Endodermal cell (in vitro differentiated cells): ENCODE measurements at regions not wholly inside any gene's neighbourhood (a gene's known extent, or its start where the extent isn't known, plus 50 kb on each side); places are given as distances from the start of the nearest gene placed in this dataset.
"Not testable (repeated sequence)": the region's sequence is repeated elsewhere in the genome, so short reads cannot be mapped to it uniquely, and the experiment has no call there.

Experiments used
- DNase-seq: peaks from one replicate; pipeline ENCODE4 v3.0.0-alpha.2; 2017
- H3K27ac ChIP-seq: 2 replicates; pipeline ENCODE4 v1.5.1; 2013; ENCODE audit warnings: mild to moderate bottlenecking, low read depth, low read length, moderate library complexity
- H3K27me3 ChIP-seq: 2 replicates; pipeline ENCODE4 v1.6.1; 2013; ENCODE audit warnings: mild to moderate bottlenecking, low read length, moderate library complexity; ENCODE audit not compliant: insufficient read depth, control insufficient read depth, poor library complexity, severe bottlenecking
- H3K36me3 ChIP-seq: 2 replicates; pipeline ENCODE4 v1.7.0; 2013; ENCODE audit warnings: mild to moderate bottlenecking, low read length, moderate library complexity; ENCODE audit not compliant: control insufficient read depth, insufficient read depth
- H3K4me1 ChIP-seq: one replicate; pipeline ENCODE4 v1.7.0; 2013; ENCODE audit warnings: low read length; ENCODE audit not compliant: control insufficient read depth, insufficient read depth
- H3K4me3 ChIP-seq: 2 replicates; pipeline ENCODE4 v1.5.1; 2013; ENCODE audit warnings: mild to moderate bottlenecking, low read length, moderate library complexity
- H3K9ac ChIP-seq: 2 replicates; pipeline ENCODE4 v1.6.1; 2013; ENCODE audit warnings: mild to moderate bottlenecking, low read length, moderate library complexity; ENCODE audit not compliant: poor library complexity, severe bottlenecking; ENCODE audit errors: extremely low read depth
- H3K9me3 ChIP-seq: 2 replicates; pipeline ENCODE4 v1.6.1; 2013; ENCODE audit warnings: mild to moderate bottlenecking, low read length, moderate library complexity; ENCODE audit not compliant: control insufficient read depth
- H3K27ac Mint-ChIP-seq: 2 replicates; pipeline ENCODE4 v1.8.0; 2020; ENCODE audit warnings: mixed read lengths
- H3K27me3 Mint-ChIP-seq: 2 replicates; pipeline ENCODE4 v1.8.0; 2021; ENCODE audit warnings: mild to moderate bottlenecking, mixed read lengths; ENCODE audit not compliant: insufficient read depth
- H3K36me3 Mint-ChIP-seq: 2 replicates; pipeline ENCODE4 v1.8.0; 2020; ENCODE audit warnings: low read depth, mixed read lengths
- H3K4me1 Mint-ChIP-seq: 2 replicates; pipeline ENCODE4 v1.8.0; 2020; ENCODE audit warnings: mixed read lengths
- H3K4me3 Mint-ChIP-seq: 2 replicates; pipeline ENCODE4 v1.8.0; 2020; ENCODE audit warnings: mild to moderate bottlenecking, moderate library complexity, mixed read lengths
- H3K9me3 Mint-ChIP-seq: 2 replicates; pipeline ENCODE4 v1.8.0; 2020; ENCODE audit warnings: mild to moderate bottlenecking, mixed read lengths
- WGBS, 2 experiments: methylation state at CpG; one replicate each; pipeline versions ENCODE4 v1.1.5 to v1.1.7; 2013; ENCODE audit warnings: missing lambda C conversion rate in 2 of 2, mixed read lengths in 1 of 2; ENCODE audit not compliant: insufficient coverage in 1 of 2, insufficient read length in 1 of 2; 5-methylcytosine and 5-hydroxymethylcytosine counted together
- TF ChIP-seq, protein P1 (sequence below): fragments of 200-600 bp; sonication (generic); conservative IDR thresholded peaks from 2 replicates; pipeline ENCODE4 v1.5.0; 2021; ENCODE audit warnings: antibody characterized with exemption, mild to moderate bottlenecking

DNA sequence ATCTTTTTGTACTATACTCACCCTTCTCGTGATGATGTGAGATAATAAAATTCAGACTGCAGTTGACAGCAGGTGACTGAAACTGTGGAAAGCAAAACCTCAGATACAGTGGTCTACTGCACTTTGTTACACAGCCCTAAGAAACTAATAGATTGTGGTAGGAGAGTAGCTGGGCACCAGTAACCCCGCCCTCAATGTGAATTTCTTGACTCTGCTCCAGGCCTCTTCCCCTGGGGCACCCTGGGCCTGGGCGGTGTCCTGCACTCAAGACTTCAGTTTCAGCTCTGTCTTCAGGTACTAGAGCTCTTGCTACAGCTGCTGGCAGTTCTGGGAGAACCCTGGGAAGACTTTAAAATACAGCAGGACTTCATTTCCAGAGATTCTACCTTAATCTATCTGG lies 197.6 kb upstream of the AVPR1A start:
- Histone ChIP-seq H3K9me3 (no peaks in the 10 kb centered on the region), H3K27me3 (no peaks in the 10 kb centered on the region), H3K4me1 (peaks cover 5% of the 10 kb centered on the region), H3K27ac (no peak overlapping the region), H3K9ac (no peak overlapping the region), H3K36me3 (no peaks in the 10 kb centered on the region), H3K4me3 (no peak overlapping the region)
- 97 to 100% methylated on average over 1 to 3 of the region's 3 CpGs for WGBS, 2 experiments
- H3K36me3 Mint-ChIP-seq, result no peaks in the 10 kb centered on the region
- TF ChIP-seq, protein P1, sequence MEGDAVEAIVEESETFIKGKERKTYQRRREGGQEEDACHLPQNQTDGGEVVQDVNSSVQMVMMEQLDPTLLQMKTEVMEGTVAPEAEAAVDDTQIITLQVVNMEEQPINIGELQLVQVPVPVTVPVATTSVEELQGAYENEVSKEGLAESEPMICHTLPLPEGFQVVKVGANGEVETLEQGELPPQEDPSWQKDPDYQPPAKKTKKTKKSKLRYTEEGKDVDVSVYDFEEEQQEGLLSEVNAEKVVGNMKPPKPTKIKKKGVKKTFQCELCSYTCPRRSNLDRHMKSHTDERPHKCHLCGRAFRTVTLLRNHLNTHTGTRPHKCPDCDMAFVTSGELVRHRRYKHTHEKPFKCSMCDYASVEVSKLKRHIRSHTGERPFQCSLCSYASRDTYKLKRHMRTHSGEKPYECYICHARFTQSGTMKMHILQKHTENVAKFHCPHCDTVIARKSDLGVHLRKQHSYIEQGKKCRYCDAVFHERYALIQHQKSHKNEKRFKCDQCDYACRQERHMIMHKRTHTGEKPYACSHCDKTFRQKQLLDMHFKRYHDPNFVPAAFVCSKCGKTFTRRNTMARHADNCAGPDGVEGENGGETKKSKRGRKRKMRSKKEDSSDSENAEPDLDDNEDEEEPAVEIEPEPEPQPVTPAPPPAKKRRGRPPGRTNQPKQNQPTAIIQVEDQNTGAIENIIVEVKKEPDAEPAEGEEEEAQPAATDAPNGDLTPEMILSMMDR, result no peak
- H3K4me3 Mint-ChIP-seq, result no peak overlapping the region
- H3K9me3 Mint-ChIP-seq, result no peaks in the 10 kb centered on the region
- no peak overlapping the region for H3K27ac Mint-ChIP-seq
- no peak for DNase-seq
- peaks cover 9% of the 10 kb centered on the region for H3K4me1 Mint-ChIP-seq
- H3K27me3 Mint-ChIP-seq, result no peaks in the 10 kb centered on the region

DNA sequence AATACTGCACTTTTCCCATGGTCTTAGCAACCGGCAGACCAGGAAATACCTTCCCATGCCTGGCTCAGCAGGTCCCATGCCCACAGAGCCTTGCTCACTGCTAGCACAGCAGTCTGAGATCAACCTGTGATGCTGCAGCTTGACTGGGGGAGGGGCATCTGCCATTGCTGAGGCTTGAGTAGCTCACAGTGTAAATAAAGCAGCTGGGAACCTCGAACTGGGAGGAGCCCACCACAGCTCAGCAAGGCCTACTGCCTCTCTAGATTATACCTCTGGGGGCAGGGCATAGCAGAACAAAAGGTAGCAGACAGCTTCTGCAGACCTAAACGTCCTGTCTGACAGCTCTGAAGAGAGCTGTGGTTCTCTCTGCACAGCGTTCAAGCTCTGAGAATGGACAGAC lies 186.2 kb upstream of the AVPR1A start:
- H3K27ac Mint-ChIP-seq, result peak overlapping the region; percentile 77
- H3K4me3 Mint-ChIP-seq, result peak overlapping the region; percentile 17
- not testable (repeated sequence) for H3K9me3 ChIP-seq, H3K9ac ChIP-seq, H3K4me1 Mint-ChIP-seq, H3K36me3 ChIP-seq, H3K4me1 ChIP-seq, H3K27me3 Mint-ChIP-seq, H3K36me3 Mint-ChIP-seq, H3K27me3 ChIP-seq, H3K27ac ChIP-seq
- H3K9me3 Mint-ChIP-seq, result peaks cover 12% of the 10 kb centered on the region
- peak; percentile 95 for DNase-seq
- peak overlapping the region; percentile 58 for H3K4me3 ChIP-seq
- TF ChIP-seq, protein P1, result peak; percentile 40
- 35 to 45% methylated on average over 2 to 4 of the region's 4 CpGs for WGBS, 2 experiments

DNA sequence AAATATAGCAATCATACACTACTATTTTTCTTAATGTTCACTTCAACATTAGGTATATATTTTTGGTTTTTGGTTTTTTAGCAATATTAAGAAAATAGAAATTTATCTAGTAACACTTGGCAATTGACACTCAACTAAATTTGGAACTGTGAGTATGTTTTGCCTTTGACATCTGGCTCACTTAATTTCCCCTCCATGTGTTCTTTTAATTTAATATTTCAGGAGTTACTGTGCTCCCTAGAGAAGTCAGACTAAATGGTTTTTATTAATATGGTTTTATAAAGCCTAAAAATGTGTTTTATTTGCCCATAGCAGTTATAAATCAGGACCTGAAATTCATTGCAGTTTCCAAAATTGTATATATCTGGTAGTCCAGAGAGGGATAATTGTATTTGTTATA lies 175.3 kb upstream of the AVPR1A start:
- H3K27me3 Mint-ChIP-seq, result no peaks in the 10 kb centered on the region
- TF ChIP-seq, protein P1, result no peak
- no peak overlapping the region for H3K4me3 Mint-ChIP-seq
- H3K27me3 ChIP-seq, result no peaks in the 10 kb centered on the region
- no peak overlapping the region for H3K27ac ChIP-seq
- H3K9ac ChIP-seq, result no peak overlapping the region
- no peaks in the 10 kb centered on the region for H3K4me1 ChIP-seq
- peaks cover 3% of the 10 kb centered on the region for H3K4me1 Mint-ChIP-seq
- no peak overlapping the region for H3K27ac Mint-ChIP-seq
- DNase-seq, result no peak
- no peak overlapping the region for H3K4me3 ChIP-seq
- H3K9me3 ChIP-seq, result peaks cover 6% of the 10 kb centered on the region
- H3K9me3 Mint-ChIP-seq, result no peaks in the 10 kb centered on the region
- H3K36me3 ChIP-seq, result no peaks in the 10 kb centered on the region
- H3K36me3 Mint-ChIP-seq, result no peaks in the 10 kb centered on the region
